Left lung (tissue), 4 donors: ENCODE measurements at regions not wholly inside any gene's neighbourhood (a gene's known extent, or its start where the extent isn't known, plus 50 kb on each side); places are given as distances from the start of the nearest gene placed in this dataset.

Experiments
- ATAC-seq: fragments of 200-7000 bp; cut with Tn5 transposase; one replicate; pipeline ENCODE4 v1.9.1; 2020; ENCODE audit warnings: moderate library complexity
- DNase-seq, 4 donors: peaks; one replicate each; pipeline ENCODE4 v3.0.0-alpha.2; 2013 to 2020
- H3K27ac ChIP-seq, 2 donors: fragments of 200-600 bp; sonication (generic) in 1 of 2; one replicate each; pipeline versions ENCODE4 v1.5.0 to v1.8.0; 2020 to 2021
- H3K27me3 ChIP-seq, 2 donors: fragments of 200-600 bp; sonication (generic) in 1 of 2; one replicate each; pipeline versions ENCODE4 v1.5.0 to v1.8.0; 2020 to 2021
- H3K36me3 ChIP-seq, 2 donors: fragments of 200-600 bp; sonication (generic) in 1 of 2; one replicate each; pipeline versions ENCODE4 v1.5.0 to v1.8.0; 2020 to 2021
- H3K4me1 ChIP-seq, 2 donors: fragments of 200-600 bp; one replicate each; pipeline ENCODE4 v1.8.0; 2021
- H3K4me3 ChIP-seq, 2 donors: fragments of 200-600 bp; sonication (generic) in 1 of 2; one replicate each; pipeline versions ENCODE4 v1.5.0 to v1.8.0; 2020 to 2021; ENCODE audit warnings: mild to moderate bottlenecking in 1 of 2
- H3K9me3 ChIP-seq, 2 donors: fragments of 200-600 bp; sonication (generic) in 1 of 2; one replicate each; pipeline versions ENCODE4 v1.5.0 to v1.8.0; 2020 to 2021
- intact Hi-C, 2 donors: fragments of 100-400 bp; cut with DNase I; formaldehyde crosslinking; loops; one replicate each; pipeline versions ENCODE4 v1.11.2 to v1.14.2; 2022
- TF ChIP-seq, protein P1 (sequence below), 2 donors: fragments of 200-600 bp; sonication (generic) in 1 of 2; IDR thresholded peaks; one replicate each; pipeline versions ENCODE4 v1.5.0 to v1.8.0; 2021; ENCODE audit warnings: antibody characterized with exemption in 2 of 2
- donor health status: DM: no; HTN: yes; CAD: no.
- donor health status: DM: no; HTN: no; CAD: no.

DNA sequence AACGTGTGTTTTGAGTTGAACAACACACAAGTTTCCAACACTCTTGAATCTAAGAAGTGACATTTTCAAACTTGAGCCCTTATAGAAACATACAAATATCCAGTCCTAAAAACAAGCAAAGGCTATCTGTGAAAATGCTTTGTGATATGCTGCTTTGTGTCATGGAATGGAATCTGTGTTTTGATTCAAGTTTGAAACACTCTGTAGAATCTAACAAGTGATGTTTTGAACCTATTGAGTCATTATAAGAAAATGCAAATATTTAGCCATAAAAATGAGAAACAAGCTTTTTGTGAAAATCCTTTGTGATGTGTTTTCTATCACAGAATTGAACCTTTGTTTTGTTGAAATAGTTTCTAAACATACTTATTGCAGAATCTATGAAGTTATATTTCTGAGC, 105.7 kb upstream of the VPREB1 start:
- ATAC-seq (no peak), DNase-seq (no peak)
- Histone ChIP-seq H3K36me3 (no peaks in the 10 kb centered on the region), H3K27ac (no peak overlapping the region), H3K4me1 (no peaks in the 10 kb centered on the region), H3K4me3 (no peak overlapping the region), H3K27me3 (peaks cover 12 to 47% of the 10 kb centered on the region in 2 donors), H3K9me3 (no peaks in the 10 kb centered on the region)
- TF ChIP-seq, protein P1, sequence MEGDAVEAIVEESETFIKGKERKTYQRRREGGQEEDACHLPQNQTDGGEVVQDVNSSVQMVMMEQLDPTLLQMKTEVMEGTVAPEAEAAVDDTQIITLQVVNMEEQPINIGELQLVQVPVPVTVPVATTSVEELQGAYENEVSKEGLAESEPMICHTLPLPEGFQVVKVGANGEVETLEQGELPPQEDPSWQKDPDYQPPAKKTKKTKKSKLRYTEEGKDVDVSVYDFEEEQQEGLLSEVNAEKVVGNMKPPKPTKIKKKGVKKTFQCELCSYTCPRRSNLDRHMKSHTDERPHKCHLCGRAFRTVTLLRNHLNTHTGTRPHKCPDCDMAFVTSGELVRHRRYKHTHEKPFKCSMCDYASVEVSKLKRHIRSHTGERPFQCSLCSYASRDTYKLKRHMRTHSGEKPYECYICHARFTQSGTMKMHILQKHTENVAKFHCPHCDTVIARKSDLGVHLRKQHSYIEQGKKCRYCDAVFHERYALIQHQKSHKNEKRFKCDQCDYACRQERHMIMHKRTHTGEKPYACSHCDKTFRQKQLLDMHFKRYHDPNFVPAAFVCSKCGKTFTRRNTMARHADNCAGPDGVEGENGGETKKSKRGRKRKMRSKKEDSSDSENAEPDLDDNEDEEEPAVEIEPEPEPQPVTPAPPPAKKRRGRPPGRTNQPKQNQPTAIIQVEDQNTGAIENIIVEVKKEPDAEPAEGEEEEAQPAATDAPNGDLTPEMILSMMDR (IDR thresholded peaks at IDR 0.05): no peak
- intact Hi-C loops: no loop called here

DNA sequence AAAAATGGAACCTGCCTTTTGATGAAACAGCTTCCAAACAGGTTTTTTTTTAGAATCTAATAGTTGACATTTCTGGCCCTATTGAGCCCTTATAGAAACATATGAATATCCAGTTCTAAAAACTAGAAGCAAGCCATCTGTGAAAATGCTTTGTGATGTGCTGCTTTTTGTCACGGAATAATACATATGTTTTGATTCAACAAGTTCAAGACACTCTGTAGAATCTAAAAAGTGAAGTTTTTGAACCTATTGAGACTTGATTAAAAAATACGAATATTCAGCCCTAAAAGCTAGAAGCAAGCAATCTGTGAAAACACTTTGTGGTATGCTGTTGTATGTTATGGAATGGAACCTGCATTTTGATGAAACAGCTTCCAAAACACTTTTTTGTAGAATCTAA, 106.7 kb upstream of the VPREB1 start:
- no peaks in the 10 kb centered on the region for H3K36me3 ChIP-seq
- DNase-seq: no peak
- peaks cover 12 to 42% of the 10 kb centered on the region in 2 donors for H3K27me3 ChIP-seq
- TF ChIP-seq, protein P1 (IDR thresholded peaks at IDR 0.05): no peak
- no peaks in the 10 kb centered on the region for H3K9me3 ChIP-seq
- H3K27ac ChIP-seq: no peak overlapping the region
- intact Hi-C loops: no loop called here
- no peak for ATAC-seq
- no peak overlapping the region for H3K4me3 ChIP-seq
- no peaks in the 10 kb centered on the region for H3K4me1 ChIP-seq

DNA sequence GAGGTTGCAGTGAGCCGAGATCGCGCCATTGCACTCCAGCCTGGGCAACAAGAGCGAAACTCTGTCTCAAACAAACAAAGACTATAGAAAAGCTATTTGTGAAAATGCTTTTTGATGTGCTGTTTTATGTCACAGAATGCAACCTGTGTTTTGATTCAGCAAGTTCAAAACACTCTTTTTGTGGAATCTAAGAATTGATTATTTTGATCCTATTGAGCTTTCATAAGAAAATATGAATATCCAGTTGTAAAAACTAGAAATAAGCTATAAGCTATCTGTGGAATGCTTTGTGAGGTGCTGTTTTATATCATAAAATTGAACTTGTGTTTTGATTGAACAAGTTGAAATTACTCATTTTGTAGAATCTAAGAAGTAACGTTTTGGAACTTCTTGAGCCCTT, 110.7 kb upstream of the VPREB1 start:
- intact Hi-C loops: no loop called here
- no peaks in the 10 kb centered on the region for H3K36me3 ChIP-seq
- no peaks in the 10 kb centered on the region for H3K9me3 ChIP-seq
- H3K4me1 ChIP-seq: no peaks in the 10 kb centered on the region
- TF ChIP-seq, protein P1 (IDR thresholded peaks at IDR 0.05): no peak
- DNase-seq (no peak), ATAC-seq (no peak)
- no peak overlapping the region for H3K4me3 ChIP-seq
- peaks cover 4 to 9% of the 10 kb centered on the region in 2 donors for H3K27me3 ChIP-seq
- no peak overlapping the region for H3K27ac ChIP-seq

DNA sequence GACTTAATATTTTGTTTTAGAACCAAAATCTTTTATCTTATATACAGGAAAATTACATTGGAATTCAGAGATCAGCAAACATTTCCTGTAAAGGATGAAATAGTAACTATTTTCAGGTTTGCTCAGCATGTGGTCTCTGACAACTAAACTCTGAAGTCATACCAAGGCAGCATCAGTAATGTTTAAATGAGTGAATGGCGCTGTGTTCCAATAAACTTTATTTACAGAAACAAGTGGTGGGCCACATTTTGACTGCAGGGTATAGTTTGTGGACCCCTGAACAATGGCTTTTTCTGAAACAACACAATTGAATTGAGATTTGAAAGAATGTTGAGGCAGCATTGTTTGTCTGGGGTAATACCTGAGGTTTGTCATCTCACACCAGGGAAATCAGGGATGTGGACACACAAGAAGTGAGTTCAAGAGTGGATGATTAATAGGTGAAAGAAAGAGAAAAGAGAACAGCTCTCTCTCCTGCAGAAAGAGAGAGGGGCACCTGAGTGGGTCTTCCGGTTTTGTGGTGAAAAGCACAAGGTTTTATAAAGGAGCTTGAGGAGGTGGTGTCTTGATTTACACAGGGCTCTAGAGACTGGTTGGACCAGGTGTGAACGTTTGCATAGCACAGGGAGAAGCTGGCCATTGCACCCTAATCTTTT, 113.5 kb upstream of the VPREB1 start:
- Histone ChIP-seq H3K4me3 (no peak overlapping the region), H3K27ac (no peak overlapping the region), H3K27me3 (no peaks in the 10 kb centered on the region), H3K4me1 (no peaks in the 10 kb centered on the region), H3K36me3 (no peaks in the 10 kb centered on the region), H3K9me3 (no peaks in the 10 kb centered on the region)
- ATAC-seq (no peak), DNase-seq (peak in 1 of 4 donors; percentile 4)
- intact Hi-C loops: no loop called here
- TF ChIP-seq, protein P1 (IDR thresholded peaks at IDR 0.05): no peak

DNA sequence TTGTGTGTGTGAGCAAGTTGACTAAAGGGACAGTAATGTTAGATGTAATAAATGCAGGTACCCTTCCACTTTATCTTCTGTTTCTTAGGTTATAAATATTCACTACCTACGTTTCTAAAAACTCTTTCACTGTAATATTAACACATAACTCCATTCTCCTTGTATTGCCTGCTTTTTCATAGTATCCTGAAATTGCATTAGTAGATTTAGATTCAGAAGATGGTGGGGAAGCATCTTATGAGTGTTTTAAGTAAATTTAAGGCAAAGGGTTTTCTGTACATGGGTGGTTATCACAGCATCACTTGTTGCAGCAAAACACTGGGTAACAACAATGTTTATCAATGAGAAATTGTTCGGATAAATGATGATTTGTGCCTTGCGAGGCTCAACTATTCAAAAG, 115.2 kb upstream of the VPREB1 start:
- intact Hi-C loops: no loop called here
- TF ChIP-seq, protein P1 (IDR thresholded peaks at IDR 0.05): no peak
- Histone ChIP-seq H3K27me3 (peaks cover 0 to 13% of the 10 kb centered on the region in 2 donors), H3K4me1 (no peaks in the 10 kb centered on the region), H3K36me3 (no peaks in the 10 kb centered on the region), H3K4me3 (no peak overlapping the region), H3K9me3 (no peaks in the 10 kb centered on the region), H3K27ac (no peak overlapping the region)
- no peak for ATAC-seq
- no peak for DNase-seq
